ENCODE measurements at regions not wholly inside any gene's neighbourhood (a gene's known extent, or its start where the extent isn't known, plus 50 kb on each side); places are given as distances from the start of the nearest gene placed in this dataset.

DNA sequence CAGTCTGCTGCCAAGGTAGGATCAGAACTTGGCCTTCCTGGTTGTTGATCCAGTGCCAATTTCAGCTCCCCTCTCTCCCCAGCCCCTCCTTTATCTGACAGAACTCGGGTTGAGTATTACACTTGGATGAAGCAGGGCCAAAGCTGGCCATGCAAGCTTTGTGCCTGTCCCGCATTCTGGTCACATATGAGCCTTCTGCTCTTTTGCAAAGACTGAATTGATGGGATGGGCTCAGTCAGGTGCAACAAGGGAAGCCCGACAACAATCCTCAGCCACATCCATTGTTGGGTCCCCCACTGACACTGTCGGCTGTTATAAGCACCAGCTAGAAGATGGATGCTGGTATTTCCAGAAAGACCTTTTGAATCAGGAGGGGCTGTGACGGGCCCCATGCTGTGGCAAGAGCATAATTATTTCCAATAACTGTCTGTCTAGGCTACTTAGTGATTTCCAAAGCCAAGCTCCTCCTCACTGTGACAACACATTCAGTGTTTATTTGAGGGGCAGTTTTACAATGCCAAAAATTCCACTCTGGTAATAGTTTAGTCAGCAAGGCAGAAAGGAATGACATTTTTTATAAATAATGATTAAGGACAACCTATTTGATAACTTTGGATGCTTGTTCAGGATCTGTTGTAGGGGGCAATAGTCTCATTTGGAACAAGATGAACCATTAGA, 146.8 kb upstream of the FRMD4B start:
- no peak for DNase-seq (ENCODE audit: low read depth in 1 of 2, low spot score in 1 of 2)
- TF ChIP-seq JUND (IDR thresholded peaks at IDR 0.05; ENCODE audit: low read depth) = no peak
- in situ Hi-C loops (cut with HindIII; ENCODE audit: low pct_unique_long_range_greater_than_20kb, low sequenced_read_pairs) = no loop called here

DNA sequence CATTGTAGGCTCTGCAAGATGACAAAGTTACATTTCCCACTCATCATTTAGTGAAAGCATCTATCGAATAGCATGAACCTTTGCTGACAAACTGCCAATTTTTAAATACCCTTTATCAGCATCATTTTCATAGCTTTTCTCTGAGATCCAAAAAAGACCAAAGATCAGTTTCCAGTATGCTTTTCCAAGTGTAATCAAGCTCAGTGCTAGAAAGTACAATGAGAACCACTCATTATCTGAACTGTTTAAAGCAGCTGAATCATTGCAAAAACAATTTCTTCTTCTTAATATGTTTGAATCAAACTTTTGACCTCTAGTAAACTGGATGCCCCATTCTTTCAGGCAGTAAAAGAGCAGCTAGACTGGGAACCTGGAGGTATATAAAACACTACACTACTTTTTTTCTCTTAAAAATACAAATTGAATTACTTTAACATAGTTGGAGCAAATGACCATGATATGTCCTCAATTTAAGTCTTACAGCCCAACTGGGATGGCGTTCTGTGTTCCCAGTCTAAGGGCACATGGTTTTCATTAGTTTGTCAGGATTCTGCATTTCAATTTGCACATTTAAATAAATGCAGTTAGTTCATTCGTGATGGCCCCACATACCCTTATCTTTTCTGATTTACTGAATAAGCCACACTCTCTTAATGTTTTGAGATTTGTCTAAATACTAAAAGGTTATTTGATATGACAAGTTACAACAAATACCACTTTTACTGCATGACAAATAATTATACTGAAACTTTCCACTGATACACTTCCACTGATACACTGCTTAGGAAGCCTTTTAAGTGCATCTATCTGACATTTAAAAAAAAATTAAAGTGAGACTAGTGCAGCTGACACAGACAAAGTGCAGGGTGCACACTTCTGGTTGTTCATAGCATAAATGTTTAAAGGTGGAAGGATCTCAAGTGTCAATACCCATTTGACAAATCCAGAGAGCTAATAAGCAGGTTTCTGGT, 146.0 kb upstream of the FRMD4B start:
- TF ChIP-seq JUND (IDR thresholded peaks at IDR 0.05; ENCODE audit: low read depth) = no peak
- in situ Hi-C loops (cut with HindIII; ENCODE audit: low pct_unique_long_range_greater_than_20kb, low sequenced_read_pairs) = no loop called here
- no peak for DNase-seq (ENCODE audit: low read depth in 1 of 2, low spot score in 1 of 2)

- no peak for DNase-seq (ENCODE audit: low read depth in 1 of 2, low spot score in 1 of 2)
- in situ Hi-C loops (cut with HindIII; ENCODE audit: low pct_unique_long_range_greater_than_20kb, low sequenced_read_pairs) = no loop called here
- TF ChIP-seq JUND (IDR thresholded peaks at IDR 0.05; ENCODE audit: low read depth) = no peak
Measured at GRCh38 chr3:69530554-69530953, 144.7 kb upstream of the FRMD4B start.

DNA sequence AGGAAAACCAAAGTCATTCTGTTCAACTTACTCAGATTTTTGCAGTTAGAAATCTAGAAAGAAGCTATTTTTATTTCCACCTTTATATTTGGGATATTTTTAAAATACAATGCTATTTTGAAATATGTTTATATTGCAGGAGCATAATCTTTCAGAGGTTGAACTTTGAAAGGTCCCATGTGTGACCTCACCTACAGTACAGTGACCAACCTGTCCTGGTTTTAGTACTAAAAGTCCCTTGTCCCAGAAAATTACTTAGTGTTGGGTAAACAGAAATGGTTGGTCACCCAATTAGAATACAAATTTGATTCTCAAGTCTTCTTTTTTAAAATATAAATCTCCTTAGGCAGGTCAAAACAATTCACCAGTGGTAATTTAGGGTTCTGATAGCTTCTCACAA, 141.6 kb upstream of the FRMD4B start:
- no peak for TF ChIP-seq JUND (IDR thresholded peaks at IDR 0.05; ENCODE audit: low read depth)
- in situ Hi-C loops (cut with HindIII; ENCODE audit: low pct_unique_long_range_greater_than_20kb, low sequenced_read_pairs) = no loop called here
- no peak for DNase-seq (ENCODE audit: low read depth in 1 of 2, low spot score in 1 of 2)

- no peak for TF ChIP-seq JUND (IDR thresholded peaks at IDR 0.05; ENCODE audit: low read depth)
- in situ Hi-C loops (cut with HindIII; ENCODE audit: low pct_unique_long_range_greater_than_20kb, low sequenced_read_pairs) = no loop called here
- DNase-seq (ENCODE audit: low read depth in 1 of 2, low spot score in 1 of 2) = no peak
Measured at GRCh38 chr3:69524816-69525215, 138.9 kb upstream of the FRMD4B start.

DNA sequence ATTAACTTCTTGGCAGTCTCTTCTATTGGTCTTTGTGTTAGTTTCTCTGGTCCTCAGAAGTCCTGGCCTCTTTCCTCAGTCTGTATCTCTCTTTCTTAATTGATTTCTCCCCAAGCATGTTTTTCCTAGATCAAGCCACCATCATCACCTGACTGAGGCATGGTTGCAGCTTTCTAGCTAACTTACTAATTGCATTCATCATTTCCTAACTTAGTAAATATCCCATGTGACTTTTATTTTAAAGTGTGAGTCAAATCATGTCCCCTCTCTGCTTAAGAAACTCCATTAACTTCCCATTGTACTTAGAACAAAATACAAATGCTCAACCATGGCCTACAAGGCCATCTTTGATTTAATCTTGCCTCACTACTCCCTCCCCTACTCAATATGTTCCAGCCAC, 135.4 kb upstream of the FRMD4B start:
- in situ Hi-C loops (cut with HindIII; ENCODE audit: low pct_unique_long_range_greater_than_20kb, low sequenced_read_pairs) = no loop called here
- TF ChIP-seq JUND (IDR thresholded peaks at IDR 0.05; ENCODE audit: low read depth) = no peak
- no peak for DNase-seq (ENCODE audit: low read depth in 1 of 2, low spot score in 1 of 2)

- no peak for DNase-seq (ENCODE audit: low read depth in 1 of 2, low spot score in 1 of 2)
- in situ Hi-C loops (cut with HindIII; ENCODE audit: low pct_unique_long_range_greater_than_20kb, low sequenced_read_pairs) = no loop called here
- TF ChIP-seq JUND (IDR thresholded peaks at IDR 0.05; ENCODE audit: low read depth) = no peak
Measured at GRCh38 chr3:69511361-69511760, 125.5 kb upstream of the FRMD4B start.

GRCh38 chr3:69510481-69511030, 124.7 kb upstream of the FRMD4B start:
- in situ Hi-C loops (cut with HindIII; ENCODE audit: low pct_unique_long_range_greater_than_20kb, low sequenced_read_pairs) = no loop called here
- no peak for TF ChIP-seq JUND (IDR thresholded peaks at IDR 0.05; ENCODE audit: low read depth)
- DNase-seq (ENCODE audit: low read depth in 1 of 2, low spot score in 1 of 2) = no peak

DNA sequence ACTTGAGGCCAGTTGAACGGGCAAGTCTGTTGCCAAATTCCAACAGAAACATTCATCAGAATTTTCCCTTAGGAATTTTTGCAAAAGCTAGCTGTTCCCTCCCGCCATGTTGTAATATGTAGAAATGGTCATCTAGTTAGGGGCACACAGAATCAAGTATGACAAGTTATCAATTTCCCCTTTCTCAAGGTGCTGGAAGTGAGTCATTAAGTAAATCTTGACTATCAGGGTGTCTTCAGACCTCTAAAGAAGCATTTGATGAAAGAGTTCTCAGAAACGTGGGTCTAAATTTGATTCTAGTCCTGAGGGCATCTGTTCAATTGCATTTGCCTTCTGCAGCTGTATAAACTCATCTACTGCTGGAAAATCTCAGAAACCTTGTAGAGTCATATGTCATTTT, 123.4 kb upstream of the FRMD4B start:
- DNase-seq (ENCODE audit: low read depth in 1 of 2, low spot score in 1 of 2) = no peak
- in situ Hi-C loops (cut with HindIII; ENCODE audit: low pct_unique_long_range_greater_than_20kb, low sequenced_read_pairs) = no loop called here
- no peak for TF ChIP-seq JUND (IDR thresholded peaks at IDR 0.05; ENCODE audit: low read depth)

DNA sequence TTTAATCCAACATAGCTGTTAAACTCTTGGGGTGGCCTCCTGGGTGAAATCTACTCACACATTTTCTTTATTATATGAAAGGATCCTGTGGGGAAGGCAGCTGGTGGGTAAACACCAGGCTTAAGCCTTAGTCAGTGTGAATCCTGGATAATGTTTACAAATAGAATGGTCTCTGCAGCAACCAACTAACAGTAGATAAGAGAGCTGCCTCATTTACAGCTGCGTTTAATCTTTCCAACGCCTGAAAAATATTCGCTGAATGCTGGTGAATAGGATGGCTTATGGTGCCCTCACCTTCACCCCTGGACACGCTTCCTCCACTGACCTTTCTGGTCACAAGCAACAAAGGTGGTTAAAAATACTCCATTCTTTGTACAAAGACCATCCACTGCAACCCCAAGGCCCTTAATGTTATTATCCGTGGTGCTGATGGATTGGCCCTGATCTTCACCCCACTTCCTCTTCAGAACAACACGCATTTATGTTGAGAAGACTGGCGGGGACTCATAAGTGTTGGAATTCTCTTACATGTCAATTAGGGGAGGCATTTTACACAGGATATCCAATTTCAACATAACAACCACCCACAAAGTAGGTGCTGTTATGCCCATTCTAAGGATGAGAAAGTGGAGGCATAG, 120.0 kb upstream of the FRMD4B start:
- in situ Hi-C loops (cut with HindIII; ENCODE audit: low pct_unique_long_range_greater_than_20kb, low sequenced_read_pairs) = no loop called here
- DNase-seq (ENCODE audit: low read depth in 1 of 2, low spot score in 1 of 2) = no peak
- no peak for TF ChIP-seq JUND (IDR thresholded peaks at IDR 0.05; ENCODE audit: low read depth)

DNA sequence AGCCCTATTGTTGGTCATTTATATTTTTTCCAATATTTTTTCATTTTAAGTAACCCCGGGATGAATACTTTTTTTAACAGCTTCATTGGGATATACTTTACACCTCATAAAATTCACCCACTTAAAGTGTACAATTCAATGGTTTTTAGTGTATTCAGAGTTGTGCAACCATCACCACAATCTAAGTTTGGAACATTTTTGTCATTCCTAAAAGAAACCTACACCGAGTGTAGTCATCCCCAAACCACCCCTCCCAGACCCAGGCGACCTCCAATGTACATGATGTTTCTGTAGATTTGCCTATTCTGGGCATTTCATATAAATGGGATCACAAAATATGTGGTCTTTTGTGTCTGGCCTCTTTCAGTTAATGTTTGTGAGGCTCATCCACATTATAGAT, 118.3 kb upstream of the FRMD4B start:
- DNase-seq (ENCODE audit: low read depth in 1 of 2, low spot score in 1 of 2) = no peak
- in situ Hi-C loops (cut with HindIII; ENCODE audit: low pct_unique_long_range_greater_than_20kb, low sequenced_read_pairs) = no loop called here
- TF ChIP-seq JUND (IDR thresholded peaks at IDR 0.05; ENCODE audit: low read depth) = no peak

DNA sequence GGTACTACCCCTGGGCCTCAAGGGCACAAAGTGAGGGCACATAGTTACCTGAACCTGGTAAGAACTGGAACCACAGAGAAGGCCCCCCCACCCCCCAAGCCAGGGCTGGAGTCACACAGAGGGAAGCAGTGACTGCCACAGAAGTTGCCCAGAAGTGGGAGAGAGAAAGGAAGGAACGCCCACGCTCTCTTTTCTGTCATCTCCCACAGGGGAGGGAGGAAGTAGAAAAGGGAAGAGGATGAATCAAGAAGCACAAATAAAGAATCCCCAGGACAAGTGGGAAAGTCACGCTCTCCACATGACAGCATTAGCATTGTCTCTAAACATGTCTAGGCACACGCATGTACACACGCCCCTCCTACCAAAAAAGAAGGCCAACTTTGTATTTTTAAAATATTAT, 114.7 kb upstream of the FRMD4B start:
- no peak for DNase-seq (ENCODE audit: low read depth in 1 of 2, low spot score in 1 of 2)
- TF ChIP-seq JUND (IDR thresholded peaks at IDR 0.05; ENCODE audit: low read depth) = no peak
- in situ Hi-C loops (cut with HindIII; ENCODE audit: low pct_unique_long_range_greater_than_20kb, low sequenced_read_pairs) = no loop called here
